ENCODE measurements at regions not wholly inside any gene's neighbourhood (a gene's known extent, or its start where the extent isn't known, plus 50 kb on each side); places are given as distances from the start of the nearest gene placed in this dataset.

GRCh38 chr7:25522727-25523126 lies 294.4 kb upstream of the NPVF start:
- Histone ChIP-seq H3K4me1 (replicated peaks in 1 of 2) (no peaks in the 10 kb centered on the region), H3K36me3 (replicated peaks in 1 of 2) (no peaks in the 10 kb centered on the region), H3K27me3 (no peaks in the 10 kb centered on the region), H3K4me3 (no peak overlapping the region), H3K27ac (no peak overlapping the region), H3K9me3 (replicated peaks in 1 of 3) (no peaks in the 10 kb centered on the region)
- no peak for DNase-seq
- TF ChIP-seq, protein P1, sequence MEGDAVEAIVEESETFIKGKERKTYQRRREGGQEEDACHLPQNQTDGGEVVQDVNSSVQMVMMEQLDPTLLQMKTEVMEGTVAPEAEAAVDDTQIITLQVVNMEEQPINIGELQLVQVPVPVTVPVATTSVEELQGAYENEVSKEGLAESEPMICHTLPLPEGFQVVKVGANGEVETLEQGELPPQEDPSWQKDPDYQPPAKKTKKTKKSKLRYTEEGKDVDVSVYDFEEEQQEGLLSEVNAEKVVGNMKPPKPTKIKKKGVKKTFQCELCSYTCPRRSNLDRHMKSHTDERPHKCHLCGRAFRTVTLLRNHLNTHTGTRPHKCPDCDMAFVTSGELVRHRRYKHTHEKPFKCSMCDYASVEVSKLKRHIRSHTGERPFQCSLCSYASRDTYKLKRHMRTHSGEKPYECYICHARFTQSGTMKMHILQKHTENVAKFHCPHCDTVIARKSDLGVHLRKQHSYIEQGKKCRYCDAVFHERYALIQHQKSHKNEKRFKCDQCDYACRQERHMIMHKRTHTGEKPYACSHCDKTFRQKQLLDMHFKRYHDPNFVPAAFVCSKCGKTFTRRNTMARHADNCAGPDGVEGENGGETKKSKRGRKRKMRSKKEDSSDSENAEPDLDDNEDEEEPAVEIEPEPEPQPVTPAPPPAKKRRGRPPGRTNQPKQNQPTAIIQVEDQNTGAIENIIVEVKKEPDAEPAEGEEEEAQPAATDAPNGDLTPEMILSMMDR (IDR thresholded peaks at IDR 0.05): no peak
- TF ChIP-seq POLR2A (IDR thresholded peaks at IDR 0.05): no peak
- intact Hi-C loops (cut with DNase I): no loop called here

GRCh38 chr7:25527665-25528170 lies 299.4 kb upstream of the NPVF start:
- WGBS, 4 donors: 78 to 94% (median 89%) methylated on average over 6 to 7 of the region's 7 CpGs
- no peak for DNase-seq

GRCh38 chr7:25529320-25529719 lies 301.0 kb upstream of the NPVF start:
- intact Hi-C loops (cut with DNase I): no loop called here
- WGBS, 4 donors: 86 to 94% (median 92%) methylated on average over 10 to 15 of the region's 15 CpGs
- H3K4me1 ChIP-seq (replicated peaks in 1 of 2): no peaks in the 10 kb centered on the region
- H3K36me3 ChIP-seq (replicated peaks in 1 of 2): no peaks in the 10 kb centered on the region
- no peaks in the 10 kb centered on the region for H3K27me3 ChIP-seq
- TF ChIP-seq, protein P1 (IDR thresholded peaks at IDR 0.05): no peak
- no peak for TF ChIP-seq POLR2A (IDR thresholded peaks at IDR 0.05)
- DNase-seq: no peak
- H3K9me3 ChIP-seq (replicated peaks in 1 of 3): no peaks in the 10 kb centered on the region
- H3K4me3 ChIP-seq: no peak overlapping the region
- H3K27ac ChIP-seq: no peak overlapping the region

More at GRCh38 chr7:25527665-25528170, 299.4 kb upstream of the NPVF start:
- Histone ChIP-seq H3K4me3 (no peak overlapping the region), H3K27me3 (no peaks in the 10 kb centered on the region), H3K27ac (no peak overlapping the region), H3K4me1 (replicated peaks in 1 of 2) (no peaks in the 10 kb centered on the region), H3K36me3 (replicated peaks in 1 of 2) (no peaks in the 10 kb centered on the region), H3K9me3 (replicated peaks in 1 of 3) (no peaks in the 10 kb centered on the region)
- no peak for TF ChIP-seq POLR2A (IDR thresholded peaks at IDR 0.05)
- intact Hi-C loops (cut with DNase I): no loop called here

DNA sequence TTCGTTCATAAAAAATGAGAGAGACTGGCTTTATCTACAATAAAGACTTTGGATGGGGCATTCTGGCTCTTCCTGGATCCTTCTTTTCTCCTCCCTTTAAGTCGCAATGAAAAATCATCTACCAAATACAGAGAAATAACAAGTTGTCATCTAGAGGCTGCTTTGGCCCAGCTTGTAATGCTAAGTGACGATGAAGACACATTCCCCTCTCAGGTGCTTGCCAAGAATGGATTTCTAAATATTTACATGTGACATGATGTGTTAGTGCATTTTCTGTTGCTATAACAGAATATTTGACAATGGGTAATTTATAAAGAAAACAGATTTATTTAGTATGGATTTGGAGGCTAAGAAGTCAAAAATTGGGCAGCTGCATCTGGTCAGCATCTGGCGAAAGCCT lies 308.6 kb upstream of the NPVF start:
- intact Hi-C loops (cut with DNase I): no loop called here
- no peaks in the 10 kb centered on the region for H3K27me3 ChIP-seq
- WGBS, 4 donors: 93 to 97% (median 95%) methylated on average over 4 of the region's 4 CpGs
- H3K4me3 ChIP-seq: no peak overlapping the region
- no peak overlapping the region for H3K27ac ChIP-seq
- no peak for DNase-seq
- TF ChIP-seq POLR2A (IDR thresholded peaks at IDR 0.05): no peak
- TF ChIP-seq, protein P1 (IDR thresholded peaks at IDR 0.05): no peak
- H3K9me3 ChIP-seq (replicated peaks in 1 of 3): no peaks in the 10 kb centered on the region
- H3K36me3 ChIP-seq (replicated peaks in 1 of 2): no peaks in the 10 kb centered on the region
- H3K4me1 ChIP-seq (replicated peaks in 1 of 2): peaks cover 7 to 11% of the 10 kb centered on the region in 2 donors

DNA sequence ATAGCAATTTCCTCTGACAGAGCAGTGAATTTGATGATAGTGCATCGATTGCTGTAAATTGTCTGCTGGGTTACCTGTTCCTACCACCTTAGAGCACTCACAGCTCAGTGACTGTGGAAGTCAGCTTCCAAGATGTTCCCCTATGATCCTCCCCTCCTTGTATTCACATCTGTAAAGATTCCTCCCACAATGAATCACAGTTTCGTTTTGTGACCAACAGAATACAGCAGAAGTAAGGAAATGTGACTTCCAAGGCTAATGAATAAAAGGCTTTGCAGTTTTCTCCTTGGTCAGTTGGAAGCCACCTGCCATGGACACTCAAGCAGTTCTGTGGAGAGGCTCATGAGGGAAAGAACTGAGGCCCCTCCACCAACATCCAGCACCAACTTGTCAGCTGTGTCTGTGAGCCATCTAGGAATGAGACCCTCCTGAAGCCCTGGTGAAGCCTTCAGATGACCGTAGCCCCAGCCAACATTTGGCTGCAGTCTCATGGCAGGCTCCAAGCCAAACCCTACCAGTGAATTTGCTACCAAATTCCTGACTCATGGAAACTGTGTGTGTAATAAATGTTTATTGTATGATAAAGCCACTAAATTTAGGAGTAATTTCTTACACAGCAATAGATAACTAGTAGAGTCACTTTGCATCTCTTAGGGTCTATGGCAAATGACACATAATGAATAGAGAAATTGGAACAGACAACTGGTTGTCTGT lies 309.5 kb upstream of the NPVF start:
- intact Hi-C loops (cut with DNase I): no loop called here
- H3K27ac ChIP-seq: no peak overlapping the region
- peak in 1 of 7 donors; percentile 25 for DNase-seq
- peaks cover 7 to 11% of the 10 kb centered on the region in 2 donors for H3K4me1 ChIP-seq (replicated peaks in 1 of 2)
- H3K9me3 ChIP-seq (replicated peaks in 1 of 3): no peaks in the 10 kb centered on the region
- no peak overlapping the region for H3K4me3 ChIP-seq
- TF ChIP-seq POLR2A (IDR thresholded peaks at IDR 0.05): no peak
- TF ChIP-seq, protein P1 (IDR thresholded peaks at IDR 0.05): no peak
- H3K36me3 ChIP-seq (replicated peaks in 1 of 2): no peaks in the 10 kb centered on the region
- no peaks in the 10 kb centered on the region for H3K27me3 ChIP-seq
- WGBS, 4 donors: 57 to 72% (median 67%) methylated on average over 3 of the region's 3 CpGs

Measured in adrenal gland (tissue), 9 donors.